ENCODE measurements at regions not wholly inside any gene's neighbourhood (a gene's known extent, or its start where the extent isn't known, plus 50 kb on each side); places are given as distances from the start of the nearest gene placed in this dataset.

DNA sequence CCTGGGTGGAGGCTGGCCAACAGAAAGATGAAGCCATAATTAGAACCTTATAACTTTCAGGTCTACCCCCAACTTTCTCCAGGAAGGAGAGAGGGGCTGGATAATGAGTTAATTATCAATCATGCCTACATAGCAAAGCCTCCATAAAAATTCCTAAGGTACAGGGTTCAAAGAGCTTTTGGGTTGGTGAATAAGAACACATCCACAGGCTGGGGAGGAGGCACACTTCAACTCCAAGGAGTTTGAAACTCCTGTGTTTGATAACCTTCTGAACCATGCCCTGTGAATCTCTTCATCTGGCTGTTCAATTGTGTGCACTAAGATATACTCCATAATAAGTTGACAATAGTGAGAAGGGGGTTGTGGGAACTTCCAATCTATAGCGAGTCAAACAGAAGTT is 552.3 kb downstream of the TDRD15 start:
- CTCF ChIA-PET (ENCODE audit: low intra/inter-chr PET ratio, low total read pairs): no interaction called here
- in situ Hi-C loops (cut with HindIII; ENCODE audit: extremely low pct_ligation_motif_present, low pct_unique_long_range_greater_than_20kb): no loop called here
- DNase-seq (ENCODE audit: low spot score): no peak

More for the DNA sequence above, 552.3 kb downstream of the TDRD15 start:
- no peaks in the 10 kb centered on the region for H3K9me3 ChIP-seq (ENCODE audit: low read length)
- POLR2A ChIA-PET: no interaction called here
- no peak overlapping the region for H3K4me2 ChIP-seq (ENCODE audit: low read depth, low read length)
- WGBS (ENCODE audit: low lambda C conversion rate): 7% methylated on average over 1 of the region's 1 CpG
- intact Hi-C loops (cut with micrococcal nuclease; ENCODE audit: unreplicated experiment): no loop called here
- TF ChIP-seq ZNF598 (CRISPR knock-in tag; IDR thresholded peaks at IDR 0.05; ENCODE audit: borderline replicate concordance) (no peak), ZNF17 (CRISPR knock-in tag; IDR thresholded peaks at IDR 0.05) (no peak), SMAD3 (CRISPR knock-in tag; IDR thresholded peaks at IDR 0.05) (no peak), SMARCC2 (IDR thresholded peaks at IDR 0.05) (no peak), ZNF891 (CRISPR knock-in tag; IDR thresholded peaks at IDR 0.05) (no peak), ZNF382 (CRISPR knock-in tag; IDR thresholded peaks at IDR 0.05; ENCODE audit: borderline replicate concordance) (no peak), FOXA3 (CRISPR knock-in tag; IDR thresholded peaks at IDR 0.05) (no peak), ZNF605 (CRISPR knock-in tag; IDR thresholded peaks at IDR 0.05) (no peak), KDM6A (CRISPR knock-in tag; IDR thresholded peaks at IDR 0.05; ENCODE audit: low read depth) (no peak), ZSCAN29 (CRISPR knock-in tag; conservative IDR thresholded peaks at IDR 0.05) (no peak), ERF (CRISPR knock-in tag; IDR thresholded peaks at IDR 0.05) (no peak), ZNF264 (CRISPR knock-in tag; IDR thresholded peaks at IDR 0.05) (no peak), ZMAT3 (CRISPR knock-in tag; conservative IDR thresholded peaks at IDR 0.05) (no peak)
- TF ChIP-seq, protein P1, sequence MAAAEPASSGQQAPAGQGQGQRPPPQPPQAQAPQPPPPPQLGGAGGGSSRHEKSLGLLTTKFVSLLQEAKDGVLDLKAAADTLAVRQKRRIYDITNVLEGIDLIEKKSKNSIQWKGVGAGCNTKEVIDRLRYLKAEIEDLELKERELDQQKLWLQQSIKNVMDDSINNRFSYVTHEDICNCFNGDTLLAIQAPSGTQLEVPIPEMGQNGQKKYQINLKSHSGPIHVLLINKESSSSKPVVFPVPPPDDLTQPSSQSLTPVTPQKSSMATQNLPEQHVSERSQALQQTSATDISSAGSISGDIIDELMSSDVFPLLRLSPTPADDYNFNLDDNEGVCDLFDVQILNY (CRISPR knock-in tag; conservative IDR thresholded peaks at IDR 0.05): no peak
- TF ChIP-seq, protein P2, sequence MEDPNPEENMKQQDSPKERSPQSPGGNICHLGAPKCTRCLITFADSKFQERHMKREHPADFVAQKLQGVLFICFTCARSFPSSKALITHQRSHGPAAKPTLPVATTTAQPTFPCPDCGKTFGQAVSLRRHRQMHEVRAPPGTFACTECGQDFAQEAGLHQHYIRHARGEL (CRISPR knock-in tag; IDR thresholded peaks at IDR 0.05): no peak
- TF ChIP-seq, protein P3, sequence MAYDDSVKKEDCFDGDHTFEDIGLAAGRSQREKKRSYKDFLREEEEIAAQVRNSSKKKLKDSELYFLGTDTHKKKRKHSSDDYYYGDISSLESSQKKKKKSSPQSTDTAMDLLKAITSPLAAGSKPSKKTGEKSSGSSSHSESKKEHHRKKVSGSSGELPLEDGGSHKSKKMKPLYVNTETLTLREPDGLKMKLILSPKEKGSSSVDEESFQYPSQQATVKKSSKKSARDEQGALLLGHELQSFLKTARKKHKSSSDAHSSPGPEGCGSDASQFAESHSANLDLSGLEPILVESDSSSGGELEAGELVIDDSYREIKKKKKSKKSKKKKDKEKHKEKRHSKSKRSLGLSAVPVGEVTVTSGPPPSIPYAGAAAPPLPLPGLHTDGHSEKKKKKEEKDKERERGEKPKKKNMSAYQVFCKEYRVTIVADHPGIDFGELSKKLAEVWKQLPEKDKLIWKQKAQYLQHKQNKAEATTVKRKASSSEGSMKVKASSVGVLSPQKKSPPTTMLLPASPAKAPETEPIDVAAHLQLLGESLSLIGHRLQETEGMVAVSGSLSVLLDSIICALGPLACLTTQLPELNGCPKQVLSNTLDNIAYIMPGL (CRISPR knock-in tag; IDR thresholded peaks at IDR 0.05; ENCODE audit: borderline replicate concordance in 1 of 2, low read depth in 1 of 2): no peak
- no peaks in the 10 kb centered on the region for H3K36me3 ChIP-seq (replicated peaks in 1 of 2; ENCODE audit: control insufficient read depth in 1 of 2, insufficient read depth in 2 of 2, low read length in 2 of 2)
- no peaks in the 10 kb centered on the region for H3K79me2 ChIP-seq (ENCODE audit: insufficient read depth, low read length)
- H4K20me1 ChIP-seq (ENCODE audit: insufficient read depth, low read length): no peaks in the 10 kb centered on the region
- ATAC-seq (no peak), FAIRE-seq (no peak)
- no peaks in the 10 kb centered on the region for H3K4me1 ChIP-seq (ENCODE audit: insufficient read depth, low read length)
- no peak overlapping the region for H3K4me3 ChIP-seq (replicated peaks in 1 of 3; ENCODE audit: insufficient read depth in 1 of 3, low read depth in 2 of 3, low read length in 3 of 3)
- H3K27me3 ChIP-seq (ENCODE audit: control insufficient read depth in 1 of 2, insufficient read depth in 2 of 2, low read length in 2 of 2): no peaks in the 10 kb centered on the region
- no peak overlapping the region for H2AFZ ChIP-seq (ENCODE audit: low read length)
- BruUV-seq (replicated peaks): no TSS peak
- no peak overlapping the region for H3K9ac ChIP-seq (ENCODE audit: insufficient read depth, low read depth, low read length)
- no peak overlapping the region for H3K27ac ChIP-seq (ENCODE audit: extremely low read length, insufficient read depth, low read length)

Data from HepG2 (cell line).